B cell (primary cell): ENCODE measurements at regions not wholly inside any gene's neighbourhood (a gene's known extent, or its start where the extent isn't known, plus 50 kb on each side); places are given as distances from the start of the nearest gene placed in this dataset.

ENCODE experiments used
- EZH2 ChIP-seq: IDR thresholded peaks from 2 replicates; pipeline ENCODE4 v1.6.1; 2012; ENCODE audit warnings: borderline replicate concordance, low read depth, mild to moderate bottlenecking, moderate library complexity, low read length; ENCODE audit not compliant: insufficient read depth, poor library complexity, severe bottlenecking
- TF ChIP-seq, protein P1 (sequence below): fragments of 200-600 bp; IDR thresholded peaks from one replicate; pipeline ENCODE4 v1.8.0; 2022; ENCODE audit warnings: antibody characterized with exemption, mild to moderate bottlenecking

DNA sequence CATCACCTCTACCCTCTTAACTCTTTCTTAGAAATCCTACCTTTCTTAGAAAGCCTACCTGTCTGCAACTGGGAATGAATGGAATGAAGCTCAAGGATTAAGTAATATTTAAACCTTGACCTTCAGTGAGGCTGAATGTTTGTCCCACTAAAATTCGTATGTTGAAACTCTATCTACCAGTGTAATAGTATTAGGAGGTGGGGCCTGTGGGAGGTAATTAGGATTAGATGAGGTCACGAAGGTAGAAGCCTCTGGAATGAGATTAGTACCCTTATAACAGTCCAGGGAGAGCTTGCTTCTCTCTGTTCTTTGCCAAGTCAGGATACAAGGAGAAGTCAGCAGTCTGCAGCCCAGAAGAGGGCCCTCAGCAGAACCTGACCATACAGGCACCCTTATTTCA lies 158.0 kb downstream of the TENT5A start:
- TF ChIP-seq, protein P1, sequence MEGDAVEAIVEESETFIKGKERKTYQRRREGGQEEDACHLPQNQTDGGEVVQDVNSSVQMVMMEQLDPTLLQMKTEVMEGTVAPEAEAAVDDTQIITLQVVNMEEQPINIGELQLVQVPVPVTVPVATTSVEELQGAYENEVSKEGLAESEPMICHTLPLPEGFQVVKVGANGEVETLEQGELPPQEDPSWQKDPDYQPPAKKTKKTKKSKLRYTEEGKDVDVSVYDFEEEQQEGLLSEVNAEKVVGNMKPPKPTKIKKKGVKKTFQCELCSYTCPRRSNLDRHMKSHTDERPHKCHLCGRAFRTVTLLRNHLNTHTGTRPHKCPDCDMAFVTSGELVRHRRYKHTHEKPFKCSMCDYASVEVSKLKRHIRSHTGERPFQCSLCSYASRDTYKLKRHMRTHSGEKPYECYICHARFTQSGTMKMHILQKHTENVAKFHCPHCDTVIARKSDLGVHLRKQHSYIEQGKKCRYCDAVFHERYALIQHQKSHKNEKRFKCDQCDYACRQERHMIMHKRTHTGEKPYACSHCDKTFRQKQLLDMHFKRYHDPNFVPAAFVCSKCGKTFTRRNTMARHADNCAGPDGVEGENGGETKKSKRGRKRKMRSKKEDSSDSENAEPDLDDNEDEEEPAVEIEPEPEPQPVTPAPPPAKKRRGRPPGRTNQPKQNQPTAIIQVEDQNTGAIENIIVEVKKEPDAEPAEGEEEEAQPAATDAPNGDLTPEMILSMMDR = no peak
- TF ChIP-seq EZH2 = no peak
